PC-9 (cell line): ENCODE measurements at regions not wholly inside any gene's neighbourhood (a gene's known extent, or its start where the extent isn't known, plus 50 kb on each side); places are given as distances from the start of the nearest gene placed in this dataset.

Experiments used
- BruUV-seq: library from RNA; stranded (reverse); fragments of 400-500 nt; replicated peaks from 2 replicates; lab custom pipeline; 2021; lab: Mats Ljungman, UMichigan
- CTCF ChIA-PET: fragments of 300-600 bp; sonication (Branson Sonifier 250); formaldehyde crosslinking; loops from one replicate; lab custom pipeline; 2022; ENCODE audit warnings: antibody characterized with exemption; lab: Charles Lee
- POLR2A ChIA-PET: fragments of 300-600 bp; sonication (Branson Sonifier 250); formaldehyde crosslinking; loops from one replicate; lab custom pipeline; 2022; ENCODE audit warnings: antibody characterized with exemption; ENCODE audit not compliant: unreplicated experiment; lab: Charles Lee
- DNase-seq, 2 experiments: peaks; one replicate each; pipeline versions ENCODE4 v3.0.0 to v3.0.0-alpha.2; 2015 to 2022; ENCODE audit warnings: mixed read lengths in 1 of 2
- H2AFZ ChIP-seq: fragments of 200-600 bp; sonication (generic); 2 replicates; pipeline ENCODE4 v1.8.1; 2017; ENCODE audit warnings: antibody characterized with exemption
- H3F3A ChIP-seq: fragments of 200-600 bp; sonication (generic); 2 replicates; pipeline ENCODE4 v1.8.1; 2017; ENCODE audit warnings: antibody characterized with exemption, mild to moderate bottlenecking, low read depth; ENCODE audit not compliant: insufficient read depth
- H3K27ac ChIP-seq: fragments of 200-600 bp; sonication (generic); 2 replicates; pipeline ENCODE4 v1.6.1; 2016; ENCODE audit warnings: mixed run types
- H3K27me3 ChIP-seq: fragments of 200-600 bp; sonication (generic); 2 replicates; pipeline ENCODE4 v1.6.1; 2016; ENCODE audit warnings: low read depth, mixed run types; ENCODE audit not compliant: insufficient read depth
- H3K36me3 ChIP-seq: fragments of 200-600 bp; sonication (generic); 2 replicates; pipeline ENCODE4 v1.6.1; 2016; ENCODE audit warnings: low read depth, mixed run types
- H3K4me1 ChIP-seq: fragments of 200-600 bp; sonication (generic); replicated peaks from 2 replicates; pipeline ENCODE4 v1.6.1; 2016; ENCODE audit warnings: mixed run types; ENCODE audit not compliant: insufficient read depth
- H3K4me2 ChIP-seq: fragments of 200-600 bp; sonication (generic); 2 replicates; pipeline ENCODE4 v1.6.1; 2017; ENCODE audit warnings: mixed run types
- H3K4me3 ChIP-seq: fragments of 200-600 bp; sonication (generic); 2 replicates; pipeline ENCODE4 v1.6.1; 2016; ENCODE audit warnings: mixed run types
- H3K79me2 ChIP-seq: fragments of 200-600 bp; sonication (generic); 2 replicates; pipeline ENCODE4 v1.6.1; 2017; ENCODE audit warnings: low read depth, mixed run types
- H3K9me2 ChIP-seq: fragments of 200-600 bp; sonication (generic); 2 replicates; pipeline ENCODE4 v1.8.1; 2017; ENCODE audit warnings: mild to moderate bottlenecking; ENCODE audit not compliant: insufficient read depth
- H3K9me3 ChIP-seq: fragments of 200-600 bp; sonication (generic); 2 replicates; pipeline ENCODE4 v1.8.1; 2016; ENCODE audit warnings: low read depth; ENCODE audit not compliant: insufficient read depth
- H4K20me1 ChIP-seq: fragments of 200-600 bp; sonication (generic); 2 replicates; pipeline ENCODE4 v1.8.1; 2017; ENCODE audit not compliant: insufficient read depth
- CTCF ChIP-seq: fragments of 200-600 bp; sonication (generic); conservative IDR thresholded peaks from 2 replicates; pipeline ENCODE4 v1.6.1; 2017; ENCODE audit warnings: mixed run types, antibody characterized with exemption, mild to moderate bottlenecking, moderate library complexity
- EZH2 ChIP-seq: fragments of 200-600 bp; sonication (generic); IDR thresholded peaks from 2 replicates; pipeline ENCODE4 v1.8.0; 2017; ENCODE audit warnings: antibody characterized with exemption, low read depth
- intact Hi-C: fragments of 100-400 bp; cut with micrococcal nuclease; formaldehyde crosslinking; loops from one replicate; pipeline ENCODE4 v1.10.0; 2022; ENCODE audit not compliant: unreplicated experiment

GRCh38 chr7:131143869-131144268 lies 183.8 kb upstream of the MKLN1 start:
- CTCF ChIA-PET = no interaction called here
- no peak overlapping the region for H3K4me3 ChIP-seq

GRCh38 chr7:131145026-131145425 lies 182.7 kb upstream of the MKLN1 start:
- Histone ChIP-seq H3K9me2 (no peaks in the 10 kb centered on the region), H3K27me3 (no peaks in the 10 kb centered on the region), H2AFZ (no peak overlapping the region), H3K4me3 (no peak overlapping the region), H3K4me1 (no peaks in the 10 kb centered on the region), H3K27ac (no peak overlapping the region), H3K4me2 (no peak overlapping the region), H3K9me3 (no peaks in the 10 kb centered on the region), H3F3A (no peaks in the 10 kb centered on the region), H3K36me3 (no peaks in the 10 kb centered on the region), H4K20me1 (no peaks in the 10 kb centered on the region), H3K79me2 (no peaks in the 10 kb centered on the region)
- TF ChIP-seq EZH2 = no peak
- TF ChIP-seq CTCF = no peak
- no TSS peak for BruUV-seq
- CTCF ChIA-PET = no interaction called here
- no peak for DNase-seq
- intact Hi-C loops = no loop called here
- POLR2A ChIA-PET = no interaction called here

More at GRCh38 chr7:131143869-131144268, 183.8 kb upstream of the MKLN1 start:
- no peak for TF ChIP-seq EZH2
- no peak for TF ChIP-seq CTCF
- Histone ChIP-seq H3K79me2 (no peaks in the 10 kb centered on the region), H3K9me3 (no peaks in the 10 kb centered on the region), H3F3A (no peaks in the 10 kb centered on the region), H2AFZ (no peak overlapping the region), H3K9me2 (no peaks in the 10 kb centered on the region), H3K4me1 (no peaks in the 10 kb centered on the region), H3K36me3 (no peaks in the 10 kb centered on the region), H3K4me2 (no peak overlapping the region), H3K27me3 (no peaks in the 10 kb centered on the region), H4K20me1 (no peaks in the 10 kb centered on the region), H3K27ac (no peak overlapping the region)
- no TSS peak for BruUV-seq
- intact Hi-C loops = no loop called here
- POLR2A ChIA-PET = no interaction called here
- no peak for DNase-seq

GRCh38 chr7:131145770-131146169 lies 181.9 kb upstream of the MKLN1 start:
- no peak overlapping the region for H2AFZ ChIP-seq
- no peaks in the 10 kb centered on the region for H3F3A ChIP-seq
- no peak for DNase-seq
- BruUV-seq = no TSS peak
- no peaks in the 10 kb centered on the region for H3K4me1 ChIP-seq
- H4K20me1 ChIP-seq = no peaks in the 10 kb centered on the region
- no peaks in the 10 kb centered on the region for H3K36me3 ChIP-seq
- H3K4me3 ChIP-seq = no peak overlapping the region
- H3K79me2 ChIP-seq = no peaks in the 10 kb centered on the region
- TF ChIP-seq EZH2 (no peak), CTCF (no peak)
- intact Hi-C loops = no loop called here
- H3K4me2 ChIP-seq = no peak overlapping the region
- no peaks in the 10 kb centered on the region for H3K9me2 ChIP-seq
- ChIA-PET POLR2A (interaction anchor here (0.5 to 0.6 kb wide), 2 partner anchors 36 to 1848 kb away, joined by 3 to 8 read pairs; no protein-coding TSS in a partner anchor), CTCF (no interaction called here)
- H3K27me3 ChIP-seq = no peaks in the 10 kb centered on the region
- no peaks in the 10 kb centered on the region for H3K9me3 ChIP-seq
- no peak overlapping the region for H3K27ac ChIP-seq
